ENCODE measurements at regions not wholly inside any gene's neighbourhood (a gene's known extent, or its start where the extent isn't known, plus 50 kb on each side); places are given as distances from the start of the nearest gene placed in this dataset.

GRCh38 chr14:98456231-98456630 lies 815.8 kb downstream of the BCL11B start:
- TF ChIP-seq ZNF555 (tag by site-specific recombination; conservative IDR thresholded peaks at IDR 0.05) (no peak), OSR2 (tag by site-specific recombination; IDR thresholded peaks at IDR 0.05) (no peak), ZNF350 (tag by site-specific recombination; IDR thresholded peaks at IDR 0.05) (no peak), ZNF174 (tag by site-specific recombination; IDR thresholded peaks at IDR 0.05) (no peak), ZFP37 (tag by site-specific recombination; IDR thresholded peaks at IDR 0.05) (no peak), ZNF341 (tag by site-specific recombination; IDR thresholded peaks at IDR 0.05; ENCODE audit: low read depth) (no peak), ZNF121 (tag by site-specific recombination; IDR thresholded peaks at IDR 0.05) (no peak), CTCF (tag by site-specific recombination; IDR thresholded peaks at IDR 0.05) (no peak), ZNF530 (tag by site-specific recombination; IDR thresholded peaks at IDR 0.05; ENCODE audit: low read depth) (no peak), ZNF274 (IDR thresholded peaks at IDR 0.05; ENCODE audit: low read length) (no peak), ZNF274 (tag by site-specific recombination; IDR thresholded peaks at IDR 0.05; ENCODE audit: borderline replicate concordance) (no peak), MYNN (tag by site-specific recombination; IDR thresholded peaks at IDR 0.05; ENCODE audit: borderline replicate concordance) (no peak), ZNF623 (tag by site-specific recombination; IDR thresholded peaks at IDR 0.05) (no peak), BCL11A (tag by site-specific recombination; IDR thresholded peaks at IDR 0.05; ENCODE audit: low read depth) (no peak), ZNF24 (tag by site-specific recombination; IDR thresholded peaks at IDR 0.05) (no peak)
